Gastrocnemius medialis (tissue), 4 donors: ENCODE measurements at regions not wholly inside any gene's neighbourhood (a gene's known extent, or its start where the extent isn't known, plus 50 kb on each side); places are given as distances from the start of the nearest gene placed in this dataset.

ENCODE experiments used
- ATAC-seq, 2 donors: fragments of 150-250 bp; one replicate each; pipeline ENCODE4 v1.9.1; 2016
- DNase-seq, 2 donors: peaks; one replicate each; pipeline ENCODE4 v3.0.0-alpha.2; 2019
- H3K27ac ChIP-seq, 4 donors: fragments of 200-600 bp; sonication (generic); 1 replicate in 1 of 4; 2 replicates in 3 of 4; pipeline ENCODE4 v1.5.1; 2016 to 2018; ENCODE audit warnings: mild to moderate bottlenecking in 2 of 4, moderate library complexity in 1 of 4
- H3K27me3 ChIP-seq, 3 donors: fragments of 200-600 bp; sonication (generic) in 2 of 3; 1 replicate in 1 of 3; 2 replicates in 2 of 3; pipeline versions ENCODE4 v1.5.1 to v1.6.0; 2016 to 2019; ENCODE audit warnings: mild to moderate bottlenecking in 1 of 3, moderate library complexity in 1 of 3
- H3K36me3 ChIP-seq, 2 donors: fragments of 200-600 bp; sonication (generic) in 1 of 2; one replicate each; pipeline ENCODE4 v1.5.1; 2017 to 2018
- H3K4me1 ChIP-seq, 2 donors: fragments of 200-600 bp; sonication (generic) in 1 of 2; one replicate each; pipeline ENCODE4 v1.5.1; 2016 to 2017; ENCODE audit warnings: mild to moderate bottlenecking in 2 of 2
- H3K4me3 ChIP-seq, 4 donors: fragments of 200-600 bp; sonication (generic) in 3 of 4; 1 replicate in 1 of 4; 2 replicates in 3 of 4; pipeline ENCODE4 v1.5.1; 2016 to 2019; ENCODE audit warnings: mild to moderate bottlenecking in 2 of 4
- H3K9me3 ChIP-seq, 3 donors: fragments of 200-600 bp; sonication (generic) in 2 of 3; 1 replicate in 1 of 3; 2 replicates in 2 of 3; pipeline ENCODE4 v1.5.1; 2016 to 2019
- POLR2A ChIP-seq, 2 donors: fragments of 450-650 bp; IDR thresholded peaks; one replicate each; pipeline ENCODE4 v1.6.1; 2017; ENCODE audit warnings: antibody characterized with exemption in 2 of 2, mild to moderate bottlenecking in 2 of 2, moderate library complexity in 2 of 2
- in situ Hi-C, 4 donors: fragments of 200-750 bp; cut with MboI; loops; one replicate each; pipeline versions ENCODE4 v1.15.0 to v1.8.0; 2017; ENCODE audit warnings: low sequenced_read_pairs in 4 of 4
- intact Hi-C: fragments of 100-400 bp; cut with DNase I; formaldehyde crosslinking; loops from one replicate; pipeline ENCODE4 v1.15.1; 2023; ENCODE audit warnings: low total_unique reads
- TF ChIP-seq, protein P1 (sequence below), 5 experiments: fragments of 450-650 bp in 3 of 5; fragments of 200-600 bp in 2 of 5; sonication (generic) in 2 of 5; IDR thresholded peaks in 4 of 5; conservative IDR thresholded peaks in 1 of 5; 1 replicate in 4 of 5; 2 replicates in 1 of 5; pipeline ENCODE4 v1.5.1; 2016 to 2019; ENCODE audit warnings: antibody characterized with exemption in 5 of 5, mild to moderate bottlenecking in 3 of 5, moderate library complexity in 3 of 5

GRCh38 chr1:60891281-60891680, 191.1 kb upstream of the NFIA start:
- intact Hi-C loops (loop anchor here (10.0 kb wide), 1 partner anchor 54 kb away; no protein-coding TSS in a partner anchor), in situ Hi-C loops (no loop called here)
- DNase-seq: no peak

DNA sequence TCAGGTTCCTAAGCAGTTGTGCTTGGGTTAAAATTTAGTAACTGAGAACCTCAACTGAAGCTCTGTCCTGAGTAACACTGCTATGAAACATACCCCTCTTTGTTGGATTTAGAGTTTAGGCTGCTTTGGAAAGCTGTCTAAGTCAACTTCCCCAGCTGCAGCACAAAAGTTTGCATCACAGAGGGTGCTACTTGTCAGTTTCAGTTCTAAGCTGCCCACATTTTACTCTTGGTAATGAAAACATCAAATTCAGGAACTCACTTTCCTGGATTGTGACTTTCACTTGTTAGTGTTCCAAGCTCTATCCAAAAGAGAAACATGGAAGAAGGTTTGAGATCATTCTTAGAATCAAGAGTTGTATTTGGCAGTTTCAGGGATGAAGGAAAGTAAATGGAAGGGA, 191.7 kb upstream of the NFIA start:
- no peak overlapping the region for H3K4me3 ChIP-seq
- H3K27ac ChIP-seq: no peak overlapping the region
- ATAC-seq: no peak
- intact Hi-C loops (loop anchor here (10.0 kb wide), 1 partner anchor 54 kb away; no protein-coding TSS in a partner anchor), in situ Hi-C loops (no loop called here)
- TF ChIP-seq, protein P1, sequence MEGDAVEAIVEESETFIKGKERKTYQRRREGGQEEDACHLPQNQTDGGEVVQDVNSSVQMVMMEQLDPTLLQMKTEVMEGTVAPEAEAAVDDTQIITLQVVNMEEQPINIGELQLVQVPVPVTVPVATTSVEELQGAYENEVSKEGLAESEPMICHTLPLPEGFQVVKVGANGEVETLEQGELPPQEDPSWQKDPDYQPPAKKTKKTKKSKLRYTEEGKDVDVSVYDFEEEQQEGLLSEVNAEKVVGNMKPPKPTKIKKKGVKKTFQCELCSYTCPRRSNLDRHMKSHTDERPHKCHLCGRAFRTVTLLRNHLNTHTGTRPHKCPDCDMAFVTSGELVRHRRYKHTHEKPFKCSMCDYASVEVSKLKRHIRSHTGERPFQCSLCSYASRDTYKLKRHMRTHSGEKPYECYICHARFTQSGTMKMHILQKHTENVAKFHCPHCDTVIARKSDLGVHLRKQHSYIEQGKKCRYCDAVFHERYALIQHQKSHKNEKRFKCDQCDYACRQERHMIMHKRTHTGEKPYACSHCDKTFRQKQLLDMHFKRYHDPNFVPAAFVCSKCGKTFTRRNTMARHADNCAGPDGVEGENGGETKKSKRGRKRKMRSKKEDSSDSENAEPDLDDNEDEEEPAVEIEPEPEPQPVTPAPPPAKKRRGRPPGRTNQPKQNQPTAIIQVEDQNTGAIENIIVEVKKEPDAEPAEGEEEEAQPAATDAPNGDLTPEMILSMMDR (IDR thresholded peaks at IDR 0.05 in 4 of 5, conservative IDR thresholded peaks at IDR 0.05 in 1 of 5): no peak
- TF ChIP-seq POLR2A (IDR thresholded peaks at IDR 0.05): no peak
- DNase-seq: no peak
- H3K4me1 ChIP-seq: peaks cover 1 to 2% of the 10 kb centered on the region in 2 donors
- no peaks in the 10 kb centered on the region for H3K9me3 ChIP-seq
- no peaks in the 10 kb centered on the region for H3K27me3 ChIP-seq
- no peaks in the 10 kb centered on the region for H3K36me3 ChIP-seq

More at GRCh38 chr1:60891281-60891680, 191.1 kb upstream of the NFIA start:
- TF ChIP-seq, protein P1 (IDR thresholded peaks at IDR 0.05 in 4 of 5, conservative IDR thresholded peaks at IDR 0.05 in 1 of 5): no peak
- TF ChIP-seq POLR2A (IDR thresholded peaks at IDR 0.05): no peak
- Histone ChIP-seq H3K9me3 (no peaks in the 10 kb centered on the region), H3K27ac (no peak overlapping the region), H3K4me1 (peaks cover 7 to 8% of the 10 kb centered on the region in 2 donors), H3K27me3 (no peaks in the 10 kb centered on the region), H3K36me3 (no peaks in the 10 kb centered on the region), H3K4me3 (no peak overlapping the region)
- no peak for ATAC-seq

GRCh38 chr1:60889709-60890108, 192.7 kb upstream of the NFIA start:
- no peak for DNase-seq
- intact Hi-C loops: loop anchor here (10.0 kb wide), 1 partner anchor 55 kb away; no protein-coding TSS in a partner anchor
- H3K27ac ChIP-seq: no peak overlapping the region
- TF ChIP-seq, protein P1 (IDR thresholded peaks at IDR 0.05 in 4 of 5, conservative IDR thresholded peaks at IDR 0.05 in 1 of 5): no peak
- TF ChIP-seq POLR2A (IDR thresholded peaks at IDR 0.05): no peak
- H3K4me3 ChIP-seq: no peak overlapping the region
- no peaks in the 10 kb centered on the region for H3K9me3 ChIP-seq
- in situ Hi-C loops: no loop called here
- H3K27me3 ChIP-seq: no peaks in the 10 kb centered on the region
- H3K4me1 ChIP-seq: no peaks in the 10 kb centered on the region
- no peak for ATAC-seq
- no peaks in the 10 kb centered on the region for H3K36me3 ChIP-seq

GRCh38 chr1:60888126-60888525, 194.2 kb upstream of the NFIA start:
- H3K27me3 ChIP-seq: no peaks in the 10 kb centered on the region
- intact Hi-C loops: no loop called here
- no peaks in the 10 kb centered on the region for H3K36me3 ChIP-seq
- H3K27ac ChIP-seq: no peak overlapping the region
- in situ Hi-C loops: no loop called here
- H3K4me1 ChIP-seq: no peaks in the 10 kb centered on the region
- TF ChIP-seq, protein P1 (IDR thresholded peaks at IDR 0.05 in 4 of 5, conservative IDR thresholded peaks at IDR 0.05 in 1 of 5): no peak
- TF ChIP-seq POLR2A (IDR thresholded peaks at IDR 0.05): no peak
- ATAC-seq (no peak), DNase-seq (no peak)
- H3K4me3 ChIP-seq: no peak overlapping the region
- H3K9me3 ChIP-seq: no peaks in the 10 kb centered on the region

DNA sequence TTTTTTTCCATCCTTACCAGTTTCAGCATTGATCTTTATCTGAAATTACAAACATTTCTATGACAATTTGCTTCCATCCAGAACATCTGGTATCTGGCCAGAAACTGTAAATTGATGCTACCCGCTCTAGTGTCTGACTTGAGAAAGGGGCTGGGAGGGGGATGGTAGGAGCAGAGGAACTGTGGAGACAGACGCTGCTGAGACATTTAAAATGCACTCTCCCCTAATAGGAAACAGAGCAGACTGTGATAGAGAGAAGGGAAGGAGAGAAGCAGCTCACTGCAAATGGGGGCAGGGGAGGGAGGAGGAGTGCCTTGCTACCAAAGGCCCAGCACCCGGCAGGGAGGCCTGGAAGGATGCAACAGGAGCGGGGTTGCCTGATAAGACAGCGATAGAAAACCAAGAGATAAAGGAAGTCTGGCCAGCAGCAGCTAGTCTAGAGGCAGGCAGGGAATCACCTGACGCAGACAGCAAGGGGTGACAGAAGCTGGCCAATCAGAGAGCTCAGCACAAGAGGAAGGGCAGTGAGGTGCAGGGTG, 195.5 kb upstream of the NFIA start:
- no peak for ATAC-seq
- in situ Hi-C loops: no loop called here
- intact Hi-C loops: no loop called here
- H3K27me3 ChIP-seq: no peaks in the 10 kb centered on the region
- H3K36me3 ChIP-seq: no peaks in the 10 kb centered on the region
- DNase-seq: no peak
- H3K9me3 ChIP-seq: no peaks in the 10 kb centered on the region
- H3K4me1 ChIP-seq: no peaks in the 10 kb centered on the region
- no peak overlapping the region for H3K4me3 ChIP-seq
- no peak overlapping the region for H3K27ac ChIP-seq
- TF ChIP-seq, protein P1 (IDR thresholded peaks at IDR 0.05 in 4 of 5, conservative IDR thresholded peaks at IDR 0.05 in 1 of 5): no peak
- TF ChIP-seq POLR2A (IDR thresholded peaks at IDR 0.05): no peak
